ENCODE measurements at regions not wholly inside any gene's neighbourhood (a gene's known extent, or its start where the extent isn't known, plus 50 kb on each side); places are given as distances from the start of the nearest gene placed in this dataset.
"Not testable (repeated sequence)": the region's sequence is repeated elsewhere in the genome, so short reads cannot be mapped to it uniquely, and the experiment has no call there.

GRCh38 chr18:75987913-75988312, 507.1 kb downstream of the ZNF516 start:
- not testable (repeated sequence) for DNase-seq

GRCh38 chr18:75984853-75985252, 510.2 kb downstream of the ZNF516 start:
- no peak for DNase-seq

- no peak for DNase-seq
Measured at GRCh38 chr18:75981102-75981501, 513.9 kb downstream of the ZNF516 start.

- no peak for DNase-seq
Measured at GRCh38 chr18:75977081-75977480, 518.0 kb downstream of the ZNF516 start.

DNA sequence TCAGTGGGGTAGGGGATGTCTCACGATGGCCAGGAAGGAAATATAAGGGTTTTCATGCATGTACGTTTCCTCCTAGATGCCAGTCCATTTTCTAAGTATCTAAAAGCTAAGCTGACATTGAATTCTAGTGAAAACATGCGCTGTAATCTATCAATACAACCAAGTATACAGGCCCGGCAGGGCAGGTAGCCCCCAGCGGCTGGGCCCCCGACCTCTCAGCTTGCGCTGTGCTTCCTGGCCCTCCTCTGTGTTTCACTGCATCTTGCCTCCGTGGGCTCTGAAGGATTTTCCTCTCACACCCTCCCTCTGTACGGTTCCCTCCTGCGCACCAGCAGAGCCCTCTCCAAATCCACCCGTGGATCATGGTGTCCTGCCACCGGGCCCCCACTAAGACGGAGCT, 524.8 kb downstream of the ZNF516 start:
- DNase-seq: no peak

- no peak for DNase-seq
Measured at GRCh38 chr18:75966431-75966830, 528.6 kb downstream of the ZNF516 start.

GRCh38 chr18:75962036-75962572, 532.9 kb downstream of the ZNF516 start:
- DNase-seq: no peak

- not testable (repeated sequence) for DNase-seq
Measured at GRCh38 chr18:75960356-75960755, 532.9 kb upstream of the SMIM21 start.

GRCh38 chr18:75959150-75959549, 531.6 kb upstream of the SMIM21 start:
- DNase-seq: no peak

DNA sequence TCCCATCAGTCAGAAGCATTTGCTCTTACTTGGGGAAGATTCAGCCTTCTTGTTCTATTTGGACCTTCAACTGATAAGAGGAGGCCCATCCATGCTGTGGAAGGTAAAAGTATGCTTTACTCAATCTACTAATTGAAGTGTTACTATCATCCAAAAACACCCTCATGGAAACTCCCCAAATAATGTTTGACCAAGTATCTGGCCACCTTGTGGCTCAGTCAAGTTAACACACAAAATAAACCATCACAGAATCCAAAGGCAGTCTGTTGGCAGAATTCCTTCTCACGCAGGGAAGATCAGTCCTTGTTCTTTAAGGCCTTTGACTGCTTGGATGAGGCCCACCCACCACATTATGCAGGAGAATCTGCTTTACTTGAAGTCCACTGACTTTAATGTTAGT, 531.2 kb upstream of the SMIM21 start:
- no peak for DNase-seq

DNA sequence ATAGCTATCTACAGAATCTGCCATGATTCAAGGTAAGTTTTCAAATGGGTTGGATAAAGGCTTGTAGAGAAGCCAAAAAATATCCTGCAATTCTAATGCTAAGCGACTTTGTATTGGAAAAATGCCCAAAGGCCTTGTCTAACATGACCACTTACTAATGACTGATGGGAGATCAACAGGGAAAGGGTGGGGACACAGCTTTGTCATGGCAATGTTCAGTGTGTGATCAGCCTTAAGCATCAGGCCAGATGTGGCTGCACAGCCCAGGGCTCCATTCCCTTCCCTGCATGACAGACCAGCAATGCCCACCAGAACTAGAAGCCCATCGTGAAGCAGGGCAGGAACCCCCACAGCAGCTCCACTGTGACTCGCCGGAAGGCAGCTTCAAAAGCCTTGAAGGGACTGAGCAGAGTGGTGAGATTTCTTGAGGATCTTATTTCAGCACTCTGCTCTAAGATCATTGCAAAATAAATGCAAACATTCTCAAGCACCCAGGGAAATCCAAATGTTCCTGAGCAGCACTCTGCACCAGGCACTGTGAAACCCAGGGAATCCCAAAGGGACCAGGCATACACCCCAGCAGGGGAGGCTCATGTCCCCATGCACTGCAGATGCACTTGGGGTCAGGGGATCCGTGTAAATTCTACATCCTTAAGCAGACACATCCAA, 517.9 kb upstream of the SMIM21 start:
- DNase-seq: no peak

GRCh38 chr18:75937306-75937705, 509.8 kb upstream of the SMIM21 start:
- DNase-seq: no peak

DNA sequence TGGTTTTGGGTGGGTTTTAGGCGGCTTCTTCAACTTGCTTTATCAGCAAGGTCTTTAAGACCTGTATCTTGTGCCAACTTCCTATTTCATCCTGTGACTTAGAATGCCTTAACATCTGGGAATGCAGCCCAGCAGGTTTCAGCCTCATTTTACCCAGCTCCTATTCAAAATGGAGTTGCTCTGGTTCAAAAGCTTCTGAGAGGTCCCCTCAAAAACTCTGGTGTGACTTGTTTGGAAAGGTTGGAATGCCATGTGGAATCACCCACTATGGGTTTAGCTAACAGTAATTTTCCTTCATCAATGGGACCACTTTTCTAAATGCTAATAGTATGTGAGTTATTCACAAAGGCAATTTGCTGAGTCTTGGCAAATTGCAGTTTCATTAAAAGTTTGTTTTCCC, 509.4 kb upstream of the SMIM21 start:
- DNase-seq: no peak

DNA sequence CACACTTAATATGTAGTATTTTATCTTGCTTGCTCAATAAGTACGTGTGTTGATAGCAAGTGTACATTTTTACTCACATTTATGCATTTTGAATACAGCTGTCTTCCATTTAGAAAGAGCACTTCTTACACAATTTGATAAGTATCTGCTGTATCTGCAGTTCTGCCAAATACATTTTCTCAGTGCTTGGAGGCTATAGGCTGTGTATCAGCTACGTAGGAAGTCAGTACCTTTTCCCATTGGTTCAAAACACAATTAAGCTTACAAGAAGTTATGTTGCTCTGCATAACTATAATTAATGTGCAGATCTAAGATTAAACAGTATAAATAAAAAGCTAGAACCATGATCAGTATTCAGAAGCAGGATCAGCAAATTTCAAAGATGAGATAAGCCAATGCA, 503.6 kb upstream of the SMIM21 start:
- DNase-seq: no peak

- DNase-seq: no peak
Measured at GRCh38 chr18:75928706-75929105, 501.2 kb upstream of the SMIM21 start.

DNA sequence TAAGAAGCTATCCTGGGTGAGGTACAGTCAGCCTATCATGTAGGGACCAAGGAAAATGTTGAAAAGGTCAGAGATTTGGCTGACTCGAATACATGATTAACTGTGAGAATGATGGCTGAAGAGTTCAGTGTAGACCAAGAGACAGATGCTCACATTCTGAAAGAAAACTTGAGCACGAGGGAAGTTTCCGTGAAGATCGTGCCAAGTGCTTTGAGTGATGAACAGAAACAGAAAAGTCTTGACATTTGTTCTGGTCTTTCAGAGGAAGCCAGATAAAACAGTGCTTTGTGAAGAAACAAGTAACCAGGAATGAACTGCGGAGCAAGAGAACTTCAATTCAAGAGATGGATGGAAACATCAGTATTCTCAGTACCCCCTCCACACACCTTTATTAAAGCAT, 500.3 kb upstream of the SMIM21 start:
- DNase-seq: no peak

DNA sequence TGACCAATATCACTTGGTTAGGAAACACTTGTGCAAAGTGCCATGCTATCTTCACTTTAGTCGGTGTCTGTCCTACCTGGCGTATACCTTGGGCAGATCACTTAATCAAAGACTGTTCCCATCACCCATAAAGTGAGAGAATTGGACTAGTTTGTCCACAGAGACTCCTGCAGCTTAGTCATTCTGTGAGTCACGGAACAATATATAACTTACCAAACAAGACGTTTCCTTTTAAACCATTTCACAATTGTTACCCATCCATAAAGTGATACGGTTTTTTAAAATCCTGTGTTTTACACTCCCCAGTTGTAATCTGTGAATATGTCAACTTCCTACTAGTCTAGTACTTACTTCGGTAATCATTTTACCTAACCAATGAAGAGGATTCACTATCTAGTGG, 499.3 kb upstream of the SMIM21 start:
- no peak for DNase-seq

- DNase-seq: peak; percentile 63
Measured at GRCh38 chr18:75923169-75923568, 495.7 kb upstream of the SMIM21 start.

DNA sequence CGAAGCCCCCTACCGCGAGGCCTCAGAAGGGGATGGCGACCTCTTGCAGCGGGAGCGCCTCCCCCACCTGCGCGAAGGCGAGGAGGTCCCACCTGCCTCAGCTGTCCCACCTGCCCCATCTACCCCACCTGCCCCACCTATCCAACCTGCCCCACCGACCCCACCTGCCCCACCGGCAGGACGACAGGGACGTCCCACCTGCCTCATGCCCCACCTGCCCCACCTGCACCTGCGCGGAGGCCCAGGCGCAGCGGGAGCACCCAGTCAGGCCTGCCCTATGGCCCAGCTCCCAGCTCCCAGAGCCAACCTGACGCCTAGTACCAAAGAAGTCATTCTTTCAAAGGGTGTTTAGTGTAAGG, 489.1 kb upstream of the SMIM21 start:
- DNase-seq: no peak

DNA sequence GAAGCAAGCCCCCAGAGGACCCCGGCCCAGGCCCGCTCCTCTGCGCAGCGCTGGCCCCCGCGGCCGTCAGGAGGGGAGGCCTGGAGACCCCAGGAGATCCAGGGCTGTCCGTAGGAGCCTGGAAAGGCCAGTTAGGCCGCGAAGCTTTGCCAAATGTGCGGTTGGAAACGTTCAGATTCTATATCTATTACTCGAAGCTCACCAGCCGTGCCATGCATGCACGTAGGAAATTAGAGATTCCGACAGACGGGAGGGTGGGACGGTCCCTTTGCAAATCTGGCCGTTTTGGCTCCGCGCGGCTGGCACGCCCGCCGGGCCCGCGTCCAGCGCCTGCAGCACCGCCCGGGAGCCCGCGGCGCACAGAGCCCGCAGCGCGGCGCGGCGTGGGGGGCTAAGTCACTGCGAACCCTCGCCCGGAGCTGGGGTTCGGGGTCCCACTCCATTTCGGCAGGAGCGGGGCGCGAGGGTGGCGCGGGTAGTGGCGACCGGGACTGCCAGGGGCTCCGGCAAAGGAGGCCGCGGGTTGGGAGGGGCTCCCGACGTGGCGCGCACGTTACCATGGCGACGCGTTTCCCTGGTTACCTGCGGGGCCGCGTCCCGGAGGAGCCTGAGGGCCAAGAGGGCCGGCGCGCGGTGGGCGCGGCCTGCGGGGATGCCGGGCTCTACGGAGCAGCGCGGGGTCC, 488.6 kb upstream of the SMIM21 start:
- DNase-seq: peak; percentile 81

DNA sequence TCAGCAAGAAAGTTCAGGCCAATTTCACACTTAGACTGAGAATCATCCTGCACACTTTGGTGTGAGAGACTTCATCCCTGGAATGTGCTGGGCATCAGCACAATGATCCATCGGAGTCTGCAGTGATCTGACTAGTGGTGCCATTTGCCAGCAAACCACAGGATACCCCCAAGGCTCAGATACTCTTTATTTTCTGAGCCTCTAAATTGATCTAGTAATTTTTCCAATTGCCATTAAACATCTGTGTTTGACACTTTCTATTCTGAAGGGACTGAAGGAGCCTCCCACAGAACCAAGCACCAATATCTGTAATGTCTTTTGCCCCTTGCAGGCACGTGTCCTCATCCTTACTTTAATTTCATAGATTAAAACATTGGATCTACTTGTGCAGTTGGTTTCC, 485.3 kb upstream of the SMIM21 start:
- DNase-seq: no peak

- no peak for DNase-seq
Measured at GRCh38 chr18:75904416-75904815, 476.9 kb upstream of the SMIM21 start.

DNA sequence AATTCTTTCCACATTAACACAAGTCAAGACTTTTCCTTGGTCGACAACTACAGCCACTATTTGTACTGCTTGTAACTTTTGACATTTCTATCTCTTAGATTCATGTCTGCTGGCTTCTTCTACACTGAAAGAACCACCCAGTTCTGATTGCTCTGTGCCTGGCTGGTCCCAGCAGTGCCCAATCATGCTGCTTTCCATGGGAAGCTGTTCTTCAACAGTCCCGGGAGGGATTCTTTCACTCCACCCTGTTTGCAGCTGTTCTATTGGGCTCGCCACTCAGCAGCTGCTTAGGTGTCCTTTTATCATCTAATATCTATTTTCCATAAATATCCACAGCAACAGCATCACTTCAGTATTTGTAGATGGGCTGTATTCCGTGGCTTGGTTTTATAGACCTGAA, 471.1 kb upstream of the SMIM21 start:
- no peak for DNase-seq

DNA sequence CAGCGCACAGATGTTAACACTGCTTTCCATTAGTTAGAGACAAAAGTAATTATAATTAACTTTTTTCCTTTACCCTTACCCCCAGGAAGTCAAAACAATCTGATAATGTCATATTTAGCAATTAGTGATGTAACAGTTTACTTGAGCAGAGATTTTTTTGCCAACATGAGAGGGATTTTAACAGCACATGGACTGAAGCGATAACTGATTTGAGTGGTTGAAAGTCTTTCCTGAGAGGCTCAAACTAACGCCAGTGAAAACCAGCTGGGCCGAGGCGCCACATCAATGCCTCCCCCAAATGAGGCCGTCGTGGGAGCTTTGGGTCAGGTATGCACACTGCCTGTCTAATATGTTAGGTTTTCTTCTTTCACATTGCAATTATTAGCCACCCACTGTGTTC, 469.9 kb upstream of the SMIM21 start:
- no peak for DNase-seq

DNA sequence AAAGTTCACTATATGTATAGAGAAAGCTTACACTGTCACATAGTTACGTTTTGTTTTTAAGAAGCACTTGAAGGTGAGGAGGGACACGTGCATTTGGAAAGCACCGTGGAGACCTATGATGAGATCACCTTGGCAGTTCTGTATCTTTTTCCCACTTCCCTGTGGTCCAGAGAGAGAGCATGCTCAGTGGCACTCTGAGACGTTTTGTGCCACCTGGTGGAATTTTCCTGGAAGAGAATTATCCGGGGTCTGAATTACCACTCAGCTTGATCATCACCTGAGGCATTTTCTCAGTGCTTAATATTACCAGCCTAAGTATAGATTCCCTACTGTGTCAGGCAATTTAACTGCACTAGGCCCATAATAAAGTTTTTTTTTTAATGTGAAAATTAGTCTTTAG, 469.4 kb upstream of the SMIM21 start:
- no peak for DNase-seq
